Testis (tissue), 2 donors: ENCODE measurements at regions not wholly inside any gene's neighbourhood (a gene's known extent, or its start where the extent isn't known, plus 50 kb on each side); places are given as distances from the start of the nearest gene placed in this dataset.

Experiments used
- DNase-seq: peaks from one replicate; pipeline ENCODE4 v3.0.0-alpha.2; 2019
- H3K27ac ChIP-seq, 2 donors: fragments of 200-600 bp; sonication (generic); one replicate each; pipeline ENCODE4 v1.5.1; 2019
- H3K27me3 ChIP-seq: fragments of 200-600 bp; sonication (generic); one replicate; pipeline ENCODE4 v1.5.1; 2019
- H3K36me3 ChIP-seq: fragments of 200-600 bp; sonication (generic); one replicate; pipeline ENCODE4 v1.5.1; 2017; ENCODE audit warnings: low read depth; ENCODE audit errors: missing control alignments
- H3K4me1 ChIP-seq: fragments of 200-600 bp; sonication (generic); one replicate; pipeline ENCODE4 v1.5.1; 2019
- H3K4me3 ChIP-seq, 2 donors: fragments of 200-600 bp; sonication (generic); one replicate each; pipeline ENCODE4 v1.5.1; 2017 to 2019
- H3K9me3 ChIP-seq: fragments of 200-600 bp; sonication (generic); one replicate; pipeline ENCODE4 v1.5.1; 2017
- CTCF ChIP-seq, 3 experiments: fragments of 450-650 bp in 2 of 3; fragments of 200-600 bp in 1 of 3; sonication (generic) in 1 of 3; IDR thresholded peaks; one replicate each; pipeline ENCODE4 v1.5.1; 2016 to 2019; ENCODE audit warnings: antibody characterized with exemption in 3 of 3, mild to moderate bottlenecking in 2 of 3, moderate library complexity in 1 of 3
- POLR2A ChIP-seq: fragments of 450-650 bp; IDR thresholded peaks from one replicate; pipeline ENCODE4 v1.6.1; 2017; ENCODE audit warnings: antibody characterized with exemption, mild to moderate bottlenecking, moderate library complexity
- WGBS, 2 donors: methylation state at CpG; one replicate each; pipeline ENCODE4 v1.1.5; 2018; 5-methylcytosine and 5-hydroxymethylcytosine counted together
- intact Hi-C: fragments of 100-400 bp; cut with DNase I; formaldehyde crosslinking; loops from one replicate; pipeline ENCODE4 v1.15.1; 2023; ENCODE audit warnings: low total_unique reads

GRCh38 chr5:125313555-125313954 is 567.1 kb upstream of the ZNF608 start:
- Histone ChIP-seq H3K9me3 (no peaks in the 10 kb centered on the region), H3K4me1 (no peaks in the 10 kb centered on the region), H3K27me3 (no peaks in the 10 kb centered on the region), H3K36me3 (no peaks in the 10 kb centered on the region), H3K4me3 (no peak overlapping the region), H3K27ac (no peak overlapping the region)
- 88 to 100% methylated on average over 4 of the region's 4 CpGs for WGBS, 2 donors
- intact Hi-C loops, result no loop called here
- no peak for DNase-seq
- TF ChIP-seq CTCF (IDR thresholded peaks at IDR 0.05) (no peak), POLR2A (no peak)

GRCh38 chr5:125315306-125315705 is 568.9 kb upstream of the ZNF608 start:
- Histone ChIP-seq H3K4me1 (no peaks in the 10 kb centered on the region), H3K36me3 (no peaks in the 10 kb centered on the region), H3K27me3 (no peaks in the 10 kb centered on the region), H3K9me3 (no peaks in the 10 kb centered on the region), H3K4me3 (no peak overlapping the region), H3K27ac (no peak overlapping the region)
- DNase-seq, result no peak
- intact Hi-C loops, result no loop called here
- TF ChIP-seq POLR2A (no peak), CTCF (IDR thresholded peaks at IDR 0.05) (no peak)
- WGBS, 2 donors, result 46 to 83% methylated on average over 1 of the region's 1 CpG

GRCh38 chr5:125316391-125316790 is 570.0 kb upstream of the ZNF608 start:
- intact Hi-C loops, result no loop called here
- DNase-seq, result no peak
- 81 to 93% methylated on average over 3 of the region's 3 CpGs for WGBS, 2 donors
- no peak overlapping the region for H3K27ac ChIP-seq
- H3K9me3 ChIP-seq, result no peaks in the 10 kb centered on the region
- H3K4me1 ChIP-seq, result no peaks in the 10 kb centered on the region
- TF ChIP-seq POLR2A (no peak), CTCF (IDR thresholded peaks at IDR 0.05) (no peak)
- H3K27me3 ChIP-seq, result no peaks in the 10 kb centered on the region
- H3K4me3 ChIP-seq, result no peak overlapping the region
- no peaks in the 10 kb centered on the region for H3K36me3 ChIP-seq

- Histone ChIP-seq H3K27ac (no peak overlapping the region), H3K27me3 (no peaks in the 10 kb centered on the region), H3K9me3 (no peaks in the 10 kb centered on the region), H3K36me3 (no peaks in the 10 kb centered on the region), H3K4me3 (no peak overlapping the region), H3K4me1 (no peaks in the 10 kb centered on the region)
- TF ChIP-seq POLR2A (no peak), CTCF (IDR thresholded peaks at IDR 0.05) (no peak)
- intact Hi-C loops, result no loop called here
- no peak for DNase-seq
- 65 to 72% methylated on average over 7 of the region's 7 CpGs for WGBS, 2 donors
Measured at GRCh38 chr5:125316915-125317535, 570.6 kb upstream of the ZNF608 start.

- H3K9me3 ChIP-seq, result no peaks in the 10 kb centered on the region
- WGBS, 2 donors, result 70 to 76% methylated on average over 5 of the region's 5 CpGs
- no peak overlapping the region for H3K4me3 ChIP-seq
- intact Hi-C loops, result no loop called here
- H3K27ac ChIP-seq, result no peak overlapping the region
- TF ChIP-seq POLR2A (no peak), CTCF (IDR thresholded peaks at IDR 0.05) (no peak)
- H3K4me1 ChIP-seq, result no peaks in the 10 kb centered on the region
- no peak for DNase-seq
- no peaks in the 10 kb centered on the region for H3K27me3 ChIP-seq
- H3K36me3 ChIP-seq, result no peaks in the 10 kb centered on the region
Measured at GRCh38 chr5:125317536-125317995, 571.1 kb upstream of the ZNF608 start.
